Stimulated activated CD4-positive, alpha-beta T cell treated with anti-CD3 and anti-CD28 coated beads, Interleukin-4, amount 100 ng/mL, for 24 hours (primary cell): ENCODE measurements at regions not wholly inside any gene's neighbourhood (a gene's known extent, or its start where the extent isn't known, plus 50 kb on each side); places are given as distances from the start of the nearest gene placed in this dataset.
"Not testable (repeated sequence)": the region's sequence is repeated elsewhere in the genome, so short reads cannot be mapped to it uniquely, and the experiment has no call there.

Experiments
- DNase-seq: peaks from one replicate; pipeline ENCODE4 v3.0.0-alpha.2; 2020

- no peak for DNase-seq
Measured at GRCh38 chr5:174900240-174900865, 176.0 kb downstream of the MSX2 start.

GRCh38 chr5:174897281-174897950, 173.0 kb downstream of the MSX2 start:
- DNase-seq = no peak

DNA sequence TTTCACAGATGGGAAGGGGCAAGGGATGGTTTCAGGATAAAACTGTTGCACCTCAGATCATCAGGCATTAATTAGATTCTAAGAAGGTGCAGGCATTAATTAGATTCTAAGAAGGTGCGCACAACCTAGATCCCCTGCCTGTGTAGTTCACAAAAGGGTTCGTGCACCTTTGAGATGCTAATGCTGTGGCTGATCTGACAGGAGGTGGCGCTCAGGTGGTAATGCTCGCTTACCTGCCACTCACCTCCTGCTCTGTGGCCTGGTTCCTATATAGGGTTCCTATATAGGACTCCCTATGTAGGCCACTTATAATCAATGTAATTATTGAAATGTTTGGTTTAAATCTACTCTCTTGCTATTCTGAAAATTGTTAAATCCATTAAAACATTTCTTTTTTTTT, 171.0 kb downstream of the MSX2 start:
- no peak for DNase-seq

DNA sequence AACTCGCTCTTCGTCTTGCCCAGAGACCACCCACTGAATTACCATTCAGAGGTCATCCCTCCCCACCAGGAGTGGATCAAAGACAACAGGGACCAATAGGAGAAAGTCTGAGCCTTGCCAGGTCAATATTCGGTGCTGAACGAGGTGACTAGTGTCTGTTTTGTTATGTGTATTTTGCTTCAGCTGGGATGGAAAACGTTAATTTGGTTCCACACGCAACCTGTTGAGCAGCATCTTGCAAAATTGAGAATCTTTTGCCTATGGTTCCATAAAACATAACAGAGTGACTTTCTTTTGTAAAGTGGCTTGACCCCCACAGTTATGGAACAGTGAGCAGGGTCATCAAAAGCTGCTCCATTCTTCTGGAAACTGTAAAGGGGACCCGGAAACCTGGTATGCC, 168.4 kb downstream of the MSX2 start:
- no peak for DNase-seq

GRCh38 chr5:174880412-174881200, 156.2 kb downstream of the MSX2 start:
- not testable (repeated sequence) for DNase-seq

DNA sequence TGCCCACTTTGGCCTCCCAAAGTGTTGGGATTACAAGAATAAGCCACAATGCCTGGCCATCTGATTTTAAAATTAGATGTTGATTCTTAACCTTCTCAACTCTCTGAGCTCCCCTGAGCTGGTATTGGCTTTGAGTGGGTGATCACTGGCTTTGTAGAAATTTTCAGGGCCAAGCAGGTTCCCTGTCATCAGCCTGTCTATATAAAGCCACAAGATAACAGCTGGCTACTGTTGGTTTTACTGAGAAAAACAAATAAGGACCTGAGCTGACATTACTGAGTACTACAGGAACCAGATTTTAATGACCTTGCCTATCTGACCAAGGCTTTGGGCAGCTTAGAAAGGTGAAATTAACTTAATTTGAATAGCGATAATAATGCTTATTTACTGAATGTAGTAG, 153.6 kb downstream of the MSX2 start:
- no peak for DNase-seq

- no peak for DNase-seq
Measured at GRCh38 chr5:174872271-174872670, 147.9 kb downstream of the MSX2 start.

DNA sequence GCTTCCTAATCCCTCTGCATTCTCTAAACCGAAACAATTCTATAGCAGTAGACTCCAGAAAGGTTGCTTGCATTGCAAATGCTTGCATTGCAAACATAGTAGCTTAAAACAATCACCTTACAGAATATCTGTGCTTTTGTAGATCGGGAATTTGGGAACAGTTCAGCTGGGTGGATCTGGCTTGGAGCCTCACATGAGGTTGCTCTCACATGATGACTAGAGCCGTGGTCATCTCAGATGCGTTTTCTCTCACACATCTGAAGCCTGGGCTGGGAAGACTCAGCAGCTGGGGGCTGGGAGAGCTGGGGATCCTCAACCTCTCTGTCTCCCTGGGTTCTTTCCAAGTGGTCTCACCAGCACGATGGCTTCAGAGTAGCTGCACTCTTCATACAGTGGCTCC, 127.8 kb downstream of the MSX2 start:
- DNase-seq = no peak

DNA sequence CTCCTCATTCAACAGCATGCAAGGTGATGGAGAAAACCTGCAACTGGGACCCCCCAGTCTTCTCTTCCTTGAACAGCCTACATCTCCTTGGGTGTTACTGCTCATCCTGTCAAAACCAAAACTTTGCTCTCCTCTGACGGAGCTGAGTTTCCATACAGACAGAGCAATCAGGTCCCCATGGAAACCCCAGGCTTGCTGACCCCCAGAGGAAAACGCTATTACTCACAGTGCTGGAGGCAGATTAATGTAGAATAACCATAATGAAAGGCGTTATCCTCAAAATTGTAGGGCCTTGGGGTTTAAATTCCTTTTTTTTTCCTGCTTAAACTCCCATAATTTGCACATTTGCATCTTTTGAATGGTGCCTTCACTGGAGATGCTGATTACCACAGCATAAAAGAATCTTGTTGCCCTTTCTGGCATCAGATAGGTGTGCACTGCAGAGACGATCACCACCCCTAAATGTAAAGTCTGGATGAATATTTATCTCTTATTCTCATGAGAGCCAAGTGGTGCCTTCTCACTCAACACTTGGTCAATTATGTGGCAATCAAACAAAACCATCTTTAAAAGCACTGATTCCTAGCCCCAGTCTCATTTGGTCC, 126.3 kb downstream of the MSX2 start:
- DNase-seq = no peak

- DNase-seq = no peak
Measured at GRCh38 chr5:174849426-174849825, 125.0 kb downstream of the MSX2 start.

DNA sequence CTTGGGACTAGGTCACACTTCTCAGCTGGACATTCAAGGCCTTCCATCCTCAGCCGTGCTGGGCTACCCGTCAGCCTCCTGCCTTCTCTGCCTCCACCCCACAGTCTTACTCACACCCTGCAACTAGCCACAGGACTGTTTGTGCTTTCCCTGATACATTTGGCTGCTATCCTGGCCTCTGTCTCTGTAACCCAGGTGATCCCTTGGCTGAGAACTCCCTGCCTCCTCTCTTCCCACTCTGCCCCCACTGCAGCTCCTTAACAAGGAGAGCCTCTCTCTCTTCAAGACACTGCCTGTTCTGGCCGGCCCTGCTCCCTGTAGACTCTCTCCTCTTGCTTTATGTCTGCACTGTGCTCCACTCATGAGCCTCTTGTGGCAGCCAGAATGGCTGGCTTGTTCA, 120.6 kb downstream of the MSX2 start:
- DNase-seq = no peak

DNA sequence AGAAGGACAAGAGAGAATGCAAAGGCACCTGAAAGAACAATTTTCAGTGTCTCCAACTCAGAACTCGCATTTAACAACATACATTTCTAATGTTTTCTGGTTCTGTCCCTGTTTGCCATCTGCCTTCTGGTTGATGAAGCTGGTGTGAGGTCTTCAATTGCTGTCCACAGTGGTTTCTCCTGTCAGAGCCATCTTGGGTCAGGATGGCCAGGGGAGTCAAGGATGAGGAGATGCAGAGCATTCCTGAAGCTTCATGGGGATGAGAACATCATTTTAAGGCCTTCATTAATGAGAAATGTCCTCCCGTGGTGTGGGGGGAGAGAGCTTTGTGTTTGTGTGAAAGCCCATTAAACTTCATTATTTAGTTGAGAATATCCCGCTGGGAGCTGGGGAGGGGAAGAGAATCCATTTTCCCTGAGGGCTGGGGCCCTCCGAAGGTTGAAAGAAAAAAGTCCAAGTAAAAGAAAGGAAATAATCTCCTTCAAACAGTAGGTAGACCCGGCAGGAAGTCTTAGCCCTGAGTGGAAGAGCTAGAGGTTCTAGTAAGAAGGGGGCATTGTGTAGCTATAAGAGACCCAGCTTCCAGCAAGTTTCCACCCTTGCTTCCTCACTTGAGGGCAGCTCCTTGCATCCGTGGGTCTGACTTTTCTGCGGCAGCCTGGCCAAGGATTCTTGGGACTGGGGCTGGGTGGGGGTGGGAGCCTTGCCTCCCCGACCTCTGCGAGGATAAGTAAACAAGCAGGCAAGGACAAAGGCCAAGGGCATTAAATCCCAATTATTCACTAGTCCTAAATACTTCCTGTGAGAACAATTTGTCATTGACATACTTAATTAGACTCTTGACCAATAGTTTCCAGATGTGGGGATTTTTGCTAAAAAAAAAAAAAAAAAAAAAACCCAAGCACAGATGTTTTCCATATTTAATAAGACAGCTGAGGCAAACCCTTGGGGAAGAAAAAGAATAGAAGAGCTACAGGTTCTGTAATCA, 119.2 kb downstream of the MSX2 start:
- no peak for DNase-seq

DNA sequence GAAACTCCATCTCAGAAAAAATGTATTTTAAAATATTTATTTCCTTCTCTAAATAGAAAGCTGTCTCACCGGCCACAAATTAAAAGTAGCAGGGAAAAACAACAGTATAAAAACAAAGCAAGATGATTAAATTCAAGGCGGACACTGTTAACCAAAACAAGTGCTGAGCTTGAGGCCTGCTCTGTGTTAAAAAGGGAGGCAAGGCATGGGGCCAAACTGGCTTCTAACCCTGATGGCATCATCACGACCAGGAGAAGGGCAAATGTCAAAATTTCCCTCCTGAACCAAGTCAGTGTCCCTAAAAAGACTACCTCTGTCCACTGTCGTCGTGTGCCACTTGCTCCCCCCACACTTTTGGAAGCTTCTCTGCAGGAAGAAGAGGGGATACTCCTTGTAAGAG, 116.1 kb downstream of the MSX2 start:
- no peak for DNase-seq

DNA sequence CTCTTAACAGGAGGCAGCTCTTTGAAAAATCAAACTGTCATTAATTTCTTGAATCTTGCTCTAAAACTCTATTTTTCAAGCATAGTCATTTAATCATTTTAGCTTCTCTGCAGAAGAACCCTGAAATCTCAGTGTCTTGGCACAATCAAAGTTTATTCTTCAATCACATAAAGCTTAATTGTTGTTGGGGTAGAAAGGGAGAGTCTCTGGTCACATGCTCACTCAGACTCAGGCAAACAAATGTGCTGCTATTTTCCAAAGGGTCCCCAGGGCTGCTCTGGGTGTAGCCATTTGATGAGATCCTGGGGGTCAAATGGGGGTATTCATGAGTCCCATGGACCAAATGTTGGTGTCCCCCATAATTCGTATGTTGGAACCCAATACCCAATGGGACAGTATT, 114.8 kb downstream of the MSX2 start:
- no peak for DNase-seq

DNA sequence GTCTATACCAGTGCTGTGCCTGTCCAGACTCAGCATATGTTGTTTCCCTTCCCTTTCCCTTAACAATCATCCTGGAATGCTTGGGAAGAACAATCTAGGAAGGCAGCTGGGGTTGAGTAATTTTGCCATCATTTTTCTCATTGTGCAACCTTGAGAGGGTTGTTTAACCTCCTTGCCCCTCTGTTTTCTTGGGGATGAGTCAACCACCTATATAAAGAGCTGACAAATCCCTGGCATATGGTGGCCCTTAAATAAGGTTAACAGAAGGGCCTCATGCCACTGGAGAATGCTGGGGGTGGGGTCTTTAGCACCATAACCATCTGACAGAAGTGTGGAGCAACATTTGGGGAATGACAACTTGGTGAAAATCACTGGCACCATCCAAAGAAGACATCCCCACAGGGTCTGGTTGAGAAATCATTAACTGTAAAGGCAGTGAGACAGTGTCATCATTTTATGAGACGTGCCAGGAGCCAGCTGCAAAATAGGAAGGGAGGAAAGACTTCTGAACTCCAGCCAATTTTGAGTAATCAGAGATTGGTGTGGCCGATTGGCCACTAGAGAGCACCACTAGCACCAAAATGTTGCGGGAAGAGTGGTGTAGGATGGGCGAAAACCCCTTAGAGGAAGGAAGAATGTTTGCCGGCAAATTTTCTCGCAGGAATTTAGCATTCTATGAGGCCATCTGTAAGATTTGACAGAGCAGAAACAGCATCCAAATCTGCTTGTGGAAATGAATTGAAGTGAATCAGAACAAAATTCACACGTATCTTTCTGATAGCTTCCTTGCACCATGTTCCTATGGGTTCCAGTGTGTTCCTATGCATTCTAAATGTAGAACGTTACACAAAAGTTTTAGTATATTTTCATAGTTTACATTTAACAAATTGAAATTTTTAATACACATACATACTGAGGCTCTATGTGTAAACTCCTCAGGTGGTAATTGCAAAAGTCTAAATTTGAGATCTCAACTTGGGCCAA, 113.8 kb downstream of the MSX2 start:
- no peak for DNase-seq

- DNase-seq = no peak
Measured at GRCh38 chr5:174834081-174834480, 109.7 kb downstream of the MSX2 start.

DNA sequence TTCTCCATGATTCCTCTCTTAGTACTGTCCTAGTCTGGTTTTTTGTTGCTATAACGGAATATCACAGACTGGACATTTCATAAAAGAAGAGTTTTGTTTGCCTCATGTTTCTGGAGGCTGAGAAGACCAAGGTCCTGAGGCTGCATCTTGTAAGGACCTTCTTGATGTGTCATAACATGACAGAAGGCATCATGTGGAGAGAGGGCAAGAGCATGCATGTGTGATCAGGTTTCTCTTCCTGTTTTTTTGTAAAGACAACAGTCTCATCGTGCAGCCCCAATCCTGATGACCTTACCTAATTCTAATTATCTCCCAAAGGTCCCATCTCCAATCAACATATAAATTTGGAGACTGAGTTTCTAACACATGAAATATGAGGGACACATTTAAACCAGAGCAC, 108.4 kb downstream of the MSX2 start:
- DNase-seq = no peak

DNA sequence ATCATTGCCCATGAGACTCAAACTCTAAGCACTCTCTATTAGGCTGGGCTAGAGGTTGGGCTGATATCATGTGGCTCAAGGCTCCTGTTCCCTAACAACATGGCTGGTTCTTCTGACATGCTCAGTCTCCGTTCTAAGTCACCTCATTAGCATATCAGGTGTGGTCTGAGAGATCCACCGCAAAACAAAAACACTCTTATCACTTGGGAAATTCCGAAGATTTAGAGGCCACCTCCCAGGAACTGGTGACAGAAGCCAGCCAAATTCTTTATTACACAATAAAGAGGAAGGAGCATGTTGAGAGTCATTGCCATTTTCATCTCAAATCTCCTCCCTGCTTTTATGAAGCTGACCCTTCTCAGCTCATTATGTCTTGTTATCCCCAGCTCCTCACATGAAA, 107.6 kb downstream of the MSX2 start:
- DNase-seq = no peak

- no peak for DNase-seq
Measured at GRCh38 chr5:174831031-174831660, 106.8 kb downstream of the MSX2 start.

DNA sequence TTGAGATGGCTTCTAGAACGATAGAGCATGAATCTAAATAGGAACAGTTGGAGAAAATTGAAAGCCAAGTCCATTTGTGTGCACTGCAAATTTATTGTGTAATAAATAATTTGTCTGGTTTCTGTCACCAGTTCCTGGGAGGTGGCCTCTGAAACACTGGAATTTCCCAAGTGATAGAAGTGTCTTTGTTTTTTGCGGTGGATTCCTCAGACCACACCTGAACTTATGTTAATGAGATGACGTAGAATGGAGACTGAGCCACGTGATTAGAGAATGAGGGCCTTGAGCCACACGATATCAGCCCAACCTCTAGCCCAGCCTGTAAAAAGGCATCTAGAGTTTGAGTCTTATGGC, 105.1 kb downstream of the MSX2 start:
- DNase-seq = no peak
